Neural crest cell (in vitro differentiated cells): ENCODE measurements at regions not wholly inside any gene's neighbourhood (a gene's known extent, or its start where the extent isn't known, plus 50 kb on each side); places are given as distances from the start of the nearest gene placed in this dataset.
"Not testable (repeated sequence)": the region's sequence is repeated elsewhere in the genome, so short reads cannot be mapped to it uniquely, and the experiment has no call there.

Experiments
- DNase-seq: peaks from one replicate; pipeline ENCODE4 v3.0.0; 2021; ENCODE audit warnings: low read depth, mixed read lengths, low spot score
- H3K27ac Mint-ChIP-seq: one replicate; pipeline ENCODE4 v1.8.0; 2021; ENCODE audit warnings: mild to moderate bottlenecking, mixed read lengths; ENCODE audit not compliant: unreplicated experiment
- H3K27me3 Mint-ChIP-seq: 2 replicates; pipeline ENCODE4 v1.8.0; 2021; ENCODE audit warnings: low read depth, mild to moderate bottlenecking, mixed read lengths
- H3K36me3 Mint-ChIP-seq: 2 replicates; pipeline ENCODE4 v1.8.0; 2021; ENCODE audit warnings: low read depth, mild to moderate bottlenecking, mixed read lengths
- H3K4me1 Mint-ChIP-seq: 2 replicates; pipeline ENCODE4 v1.8.0; 2021; ENCODE audit warnings: mixed read lengths
- H3K4me3 Mint-ChIP-seq: one replicate; pipeline ENCODE4 v1.8.0; 2021; ENCODE audit warnings: mild to moderate bottlenecking, mixed read lengths
- H3K9me3 Mint-ChIP-seq: 2 replicates; pipeline ENCODE4 v1.8.0; 2021; ENCODE audit warnings: mixed read lengths
- TF ChIP-seq, protein P1 (sequence below): fragments of 200-600 bp; sonication (generic); conservative IDR thresholded peaks from 2 replicates; pipeline ENCODE4 v1.5.0; 2021; ENCODE audit warnings: antibody characterized with exemption, mild to moderate bottlenecking

GRCh38 chr1:116842654-116843053 lies 67.1 kb upstream of the PTGFRN start:
- TF ChIP-seq, protein P1, sequence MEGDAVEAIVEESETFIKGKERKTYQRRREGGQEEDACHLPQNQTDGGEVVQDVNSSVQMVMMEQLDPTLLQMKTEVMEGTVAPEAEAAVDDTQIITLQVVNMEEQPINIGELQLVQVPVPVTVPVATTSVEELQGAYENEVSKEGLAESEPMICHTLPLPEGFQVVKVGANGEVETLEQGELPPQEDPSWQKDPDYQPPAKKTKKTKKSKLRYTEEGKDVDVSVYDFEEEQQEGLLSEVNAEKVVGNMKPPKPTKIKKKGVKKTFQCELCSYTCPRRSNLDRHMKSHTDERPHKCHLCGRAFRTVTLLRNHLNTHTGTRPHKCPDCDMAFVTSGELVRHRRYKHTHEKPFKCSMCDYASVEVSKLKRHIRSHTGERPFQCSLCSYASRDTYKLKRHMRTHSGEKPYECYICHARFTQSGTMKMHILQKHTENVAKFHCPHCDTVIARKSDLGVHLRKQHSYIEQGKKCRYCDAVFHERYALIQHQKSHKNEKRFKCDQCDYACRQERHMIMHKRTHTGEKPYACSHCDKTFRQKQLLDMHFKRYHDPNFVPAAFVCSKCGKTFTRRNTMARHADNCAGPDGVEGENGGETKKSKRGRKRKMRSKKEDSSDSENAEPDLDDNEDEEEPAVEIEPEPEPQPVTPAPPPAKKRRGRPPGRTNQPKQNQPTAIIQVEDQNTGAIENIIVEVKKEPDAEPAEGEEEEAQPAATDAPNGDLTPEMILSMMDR = no peak
- H3K27me3 Mint-ChIP-seq = no peaks in the 10 kb centered on the region
- H3K9me3 Mint-ChIP-seq = peaks cover 10% of the 10 kb centered on the region
- no peak for DNase-seq
- H3K4me1 Mint-ChIP-seq = no peaks in the 10 kb centered on the region
- no peak overlapping the region for H3K27ac Mint-ChIP-seq
- no peaks in the 10 kb centered on the region for H3K36me3 Mint-ChIP-seq
- H3K4me3 Mint-ChIP-seq = no peak overlapping the region

DNA sequence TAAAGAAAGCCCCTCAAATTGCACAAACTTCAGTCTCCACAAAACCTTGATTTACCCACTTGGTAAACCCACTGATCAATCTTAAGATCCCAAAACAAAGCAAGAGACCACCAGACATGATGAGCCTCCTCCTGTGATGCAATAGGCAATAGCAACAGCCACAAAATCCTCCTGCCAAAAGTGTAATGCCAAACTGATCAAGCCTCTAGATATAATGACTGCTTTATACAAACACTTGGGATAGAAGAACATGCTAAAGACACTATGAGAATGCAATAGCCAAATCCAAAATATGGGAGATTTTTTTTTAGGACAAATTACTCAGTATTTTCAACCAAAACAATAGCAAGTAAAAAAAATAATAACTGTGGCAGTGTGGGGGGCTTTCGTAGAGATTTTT lies 64.9 kb upstream of the PTGFRN start:
- TF ChIP-seq, protein P1 = no peak
- no peak overlapping the region for H3K4me3 Mint-ChIP-seq
- H3K36me3 Mint-ChIP-seq = no peaks in the 10 kb centered on the region
- DNase-seq = no peak
- peaks cover 10% of the 10 kb centered on the region for H3K9me3 Mint-ChIP-seq
- no peaks in the 10 kb centered on the region for H3K4me1 Mint-ChIP-seq
- no peaks in the 10 kb centered on the region for H3K27me3 Mint-ChIP-seq
- H3K27ac Mint-ChIP-seq = no peak overlapping the region

DNA sequence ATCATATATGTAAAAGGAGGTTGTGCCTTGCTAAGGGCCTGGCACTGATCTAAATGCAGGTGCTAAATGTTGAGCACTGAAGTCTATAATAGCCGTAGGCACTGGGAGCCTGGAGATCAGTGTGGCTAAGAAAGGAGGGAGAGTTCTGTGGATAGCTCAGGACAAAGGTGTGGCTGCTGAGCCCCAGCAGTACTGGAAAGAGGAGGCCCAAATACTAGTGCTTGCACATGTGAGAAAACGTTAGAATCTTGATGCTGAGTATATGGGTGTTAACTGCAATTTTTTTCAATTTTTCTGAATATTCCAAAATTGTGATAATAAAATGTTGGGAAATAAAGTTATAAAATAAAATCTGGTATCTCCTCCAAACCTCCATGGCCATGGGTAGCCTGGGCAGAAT lies 62.5 kb upstream of the PTGFRN start:
- Mint-ChIP-seq H3K36me3 (no peaks in the 10 kb centered on the region), H3K27me3 (no peaks in the 10 kb centered on the region), H3K9me3 (peaks cover 10% of the 10 kb centered on the region), H3K4me1 (no peaks in the 10 kb centered on the region), H3K27ac (no peak overlapping the region), H3K4me3 (no peak overlapping the region)
- no peak for DNase-seq
- TF ChIP-seq, protein P1 = no peak

DNA sequence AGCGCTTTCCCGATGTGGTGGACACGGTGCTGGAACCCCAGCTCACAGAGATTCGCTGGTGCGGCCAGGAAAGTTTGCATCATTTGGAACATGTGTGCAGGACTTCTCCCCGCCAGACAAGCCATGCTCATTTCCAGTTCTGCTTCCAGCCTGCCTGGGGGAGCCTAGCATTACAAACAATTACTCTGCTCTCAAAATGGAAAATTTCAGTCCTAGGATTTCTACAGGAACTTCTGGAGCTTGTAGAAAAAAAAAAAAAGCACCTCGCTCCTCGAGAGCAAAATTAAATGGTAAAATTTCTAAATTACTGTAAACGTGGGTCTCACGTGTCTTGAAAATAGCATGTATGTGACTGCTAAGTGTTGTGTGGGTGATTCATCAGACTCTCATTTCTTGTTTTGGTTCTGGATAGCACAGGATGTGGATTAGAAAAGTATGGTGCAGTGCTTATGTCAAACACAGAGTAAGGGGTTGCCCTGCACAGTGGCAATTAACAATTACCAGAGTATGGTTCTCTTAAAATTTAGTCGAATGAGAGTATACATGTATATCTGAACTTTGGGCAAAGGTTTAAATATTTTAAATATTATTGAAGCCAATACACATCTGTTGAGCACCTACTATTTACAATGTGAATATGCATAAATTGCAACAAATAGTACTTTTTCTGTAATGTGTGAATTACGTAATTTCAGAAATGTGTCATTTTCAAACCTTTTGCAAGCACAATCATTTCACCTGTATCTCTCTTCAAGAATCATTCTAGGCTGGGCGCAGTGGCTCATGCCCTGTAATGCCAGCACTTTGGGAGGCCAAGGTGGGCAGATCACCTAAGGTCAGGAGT lies 61.8 kb upstream of the PTGFRN start:
- no peaks in the 10 kb centered on the region for H3K36me3 Mint-ChIP-seq
- H3K27ac Mint-ChIP-seq = no peak overlapping the region
- TF ChIP-seq, protein P1 = no peak
- peaks cover 10% of the 10 kb centered on the region for H3K9me3 Mint-ChIP-seq
- H3K4me3 Mint-ChIP-seq = no peak overlapping the region
- H3K4me1 Mint-ChIP-seq = peaks cover 6% of the 10 kb centered on the region
- H3K27me3 Mint-ChIP-seq = no peaks in the 10 kb centered on the region
- no peak for DNase-seq

DNA sequence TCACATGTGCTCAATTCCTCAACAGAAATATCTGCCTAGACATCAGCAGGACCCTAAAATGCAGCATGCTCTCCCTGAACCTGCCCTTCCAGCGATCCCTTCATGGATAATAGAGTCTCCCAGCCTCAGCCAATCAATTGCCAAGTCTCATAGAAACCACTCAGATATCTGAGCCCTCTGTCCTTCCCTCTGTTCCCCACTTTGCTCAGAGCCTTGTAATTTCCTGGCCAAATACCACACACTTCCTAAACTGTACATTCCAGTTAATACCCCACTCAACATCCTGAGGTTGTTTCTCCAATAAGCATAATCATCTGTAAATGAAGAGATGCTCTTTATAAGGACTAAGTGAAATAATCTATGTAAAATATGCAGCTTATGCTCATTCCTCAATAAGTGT lies 59.3 kb upstream of the PTGFRN start:
- Mint-ChIP-seq H3K9me3 (peaks cover 3% of the 10 kb centered on the region), H3K4me3 (no peak overlapping the region), H3K4me1 (peaks cover 31% of the 10 kb centered on the region), H3K27me3 (no peaks in the 10 kb centered on the region), H3K27ac (no peak overlapping the region), H3K36me3 (no peaks in the 10 kb centered on the region)
- TF ChIP-seq, protein P1 = no peak
- DNase-seq = no peak

- H3K4me1 Mint-ChIP-seq = peaks cover 37% of the 10 kb centered on the region
Observed at GRCh38 chr1:116851189-116851588, 58.5 kb upstream of the PTGFRN start.

More at GRCh38 chr1:116851189-116851588, 58.5 kb upstream of the PTGFRN start:
- not testable (repeated sequence) for H3K27me3 Mint-ChIP-seq, H3K4me3 Mint-ChIP-seq, H3K36me3 Mint-ChIP-seq, H3K27ac Mint-ChIP-seq, DNase-seq, H3K9me3 Mint-ChIP-seq
